Adrenal gland (tissue), 9 donors: ENCODE measurements at regions not wholly inside any gene's neighbourhood (a gene's known extent, or its start where the extent isn't known, plus 50 kb on each side); places are given as distances from the start of the nearest gene placed in this dataset.

Experiments
- DNase-seq, 7 donors: peaks; one replicate each; pipeline ENCODE4 v3.0.0-alpha.2; 2019 to 2020
- H3K27ac ChIP-seq, 5 donors: fragments of 200-600 bp; sonication (generic) in 4 of 5; 1 replicate in 3 of 5; 2 replicates in 2 of 5; pipeline versions ENCODE4 v1.5.1 to v1.8.0; 2016 to 2020; ENCODE audit warnings: mild to moderate bottlenecking in 1 of 5
- H3K27me3 ChIP-seq: fragments of 200-600 bp; 2 replicates; pipeline ENCODE4 v1.8.0; 2021
- H3K36me3 ChIP-seq, 2 donors: fragments of 200-600 bp; replicated peaks in 1 of 2; 1 replicate in 1 of 2; 2 replicates in 1 of 2; pipeline versions ENCODE4 v1.5.1 to v1.8.0; 2018 to 2022
- H3K4me1 ChIP-seq, 2 donors: fragments of 200-600 bp; replicated peaks in 1 of 2; 1 replicate in 1 of 2; 2 replicates in 1 of 2; pipeline versions ENCODE4 v1.5.1 to v1.8.0; 2018 to 2021
- H3K4me3 ChIP-seq, 4 donors: fragments of 200-600 bp; sonication (generic) in 3 of 4; one replicate each; pipeline ENCODE4 v1.5.1; 2016 to 2018
- H3K9me3 ChIP-seq, 3 donors: fragments of 200-600 bp; sonication (generic) in 1 of 3; replicated peaks in 1 of 3; 1 replicate in 2 of 3; 2 replicates in 1 of 3; pipeline versions ENCODE4 v1.5.1 to v1.8.0; 2016 to 2021
- CTCF ChIP-seq, 6 experiments: fragments of 450-650 bp in 4 of 6; fragments of 200-600 bp in 2 of 6; sonication (generic) in 1 of 6; IDR thresholded peaks; 1 replicate in 5 of 6; 2 replicates in 1 of 6; pipeline versions ENCODE4 v1.5.1 to v1.8.0; 2016 to 2021; ENCODE audit warnings: antibody characterized with exemption in 6 of 6, mild to moderate bottlenecking in 2 of 6, moderate library complexity in 1 of 6
- POLR2A ChIP-seq, 2 donors: fragments of 450-650 bp; IDR thresholded peaks; one replicate each; pipeline ENCODE4 v1.6.1; 2017; ENCODE audit warnings: antibody characterized with exemption in 2 of 2, mild to moderate bottlenecking in 2 of 2, moderate library complexity in 1 of 2
- WGBS, 4 donors: extraction: QIAGEN DNeasy Blood & Tissue Kit in 2 of 4; methylation state at CpG; one replicate each; pipeline versions ENCODE4 v1.1.5 to v1.1.7; 2013 to 2017; 5-methylcytosine and 5-hydroxymethylcytosine counted together
- intact Hi-C, 2 donors: fragments of 100-400 bp; cut with DNase I; formaldehyde crosslinking; loops; one replicate each; pipeline versions ENCODE4 v1.14.1 to v1.15.0; 2022 to 2023
- donor health status: healthy with polysubstance abuse.
- donor health status: Bipolar disorder and iron deficiency.
- donor health status: DM: yes; HTN: yes; CAD: no.
- donor health status: DM: no; HTN: no; CAD: no.
- donor health status: DM: no; HTN: no; CAD: no.

- TF ChIP-seq CTCF (IDR thresholded peaks at IDR 0.05) (no peak), POLR2A (IDR thresholded peaks at IDR 0.05) (no peak)
- H3K4me3 ChIP-seq, result no peak overlapping the region
- no peaks in the 10 kb centered on the region for H3K4me1 ChIP-seq
- no peaks in the 10 kb centered on the region for H3K27me3 ChIP-seq
- no peaks in the 10 kb centered on the region for H3K36me3 ChIP-seq
- H3K27ac ChIP-seq, result no peak overlapping the region
- H3K9me3 ChIP-seq, result no peaks in the 10 kb centered on the region
- intact Hi-C loops, result no loop called here
- no peak for DNase-seq
- WGBS, 4 donors, result 48 to 59% (median 58%) methylated on average over 5 of the region's 5 CpGs
These were observed 294.8 kb downstream of the RNF144B start for GRCh38 chr6:18681832-18682503.

- intact Hi-C loops, result no loop called here
- Histone ChIP-seq H3K36me3 (no peaks in the 10 kb centered on the region), H3K4me3 (no peak overlapping the region), H3K27me3 (no peaks in the 10 kb centered on the region), H3K9me3 (no peaks in the 10 kb centered on the region), H3K4me1 (no peaks in the 10 kb centered on the region), H3K27ac (no peak overlapping the region)
- TF ChIP-seq CTCF (IDR thresholded peaks at IDR 0.05), result no peak
- TF ChIP-seq POLR2A (IDR thresholded peaks at IDR 0.05), result no peak
- WGBS, 4 donors, result 42 to 66% (median 43%) methylated on average over 3 of the region's 3 CpGs
- no peak for DNase-seq
These were observed 297.2 kb downstream of the RNF144B start for GRCh38 chr6:18684343-18684742.

- WGBS, 4 donors, result 51 to 62% (median 57%) methylated on average over 7 of the region's 7 CpGs
- TF ChIP-seq CTCF (IDR thresholded peaks at IDR 0.05) (no peak), POLR2A (IDR thresholded peaks at IDR 0.05) (no peak)
- DNase-seq, result no peak
- Histone ChIP-seq H3K9me3 (no peaks in the 10 kb centered on the region), H3K4me3 (no peak overlapping the region), H3K27ac (no peak overlapping the region), H3K4me1 (no peaks in the 10 kb centered on the region), H3K36me3 (no peaks in the 10 kb centered on the region), H3K27me3 (no peaks in the 10 kb centered on the region)
- intact Hi-C loops, result no loop called here
These were observed 306.0 kb downstream of the RNF144B start for GRCh38 chr6:18692929-18693685.

- intact Hi-C loops, result no loop called here
- TF ChIP-seq POLR2A (IDR thresholded peaks at IDR 0.05), result no peak
- no peak for TF ChIP-seq CTCF (IDR thresholded peaks at IDR 0.05)
- Histone ChIP-seq H3K4me3 (no peak overlapping the region), H3K27ac (no peak overlapping the region), H3K9me3 (no peaks in the 10 kb centered on the region), H3K4me1 (no peaks in the 10 kb centered on the region), H3K27me3 (no peaks in the 10 kb centered on the region), H3K36me3 (no peaks in the 10 kb centered on the region)
- 62 to 71% (median 65%) methylated on average over 6 of the region's 6 CpGs for WGBS, 4 donors
- no peak for DNase-seq
These were observed 306.7 kb downstream of the RNF144B start for GRCh38 chr6:18693881-18694280.
